ENCODE measurements at regions not wholly inside any gene's neighbourhood (a gene's known extent, or its start where the extent isn't known, plus 50 kb on each side); places are given as distances from the start of the nearest gene placed in this dataset.

DNA sequence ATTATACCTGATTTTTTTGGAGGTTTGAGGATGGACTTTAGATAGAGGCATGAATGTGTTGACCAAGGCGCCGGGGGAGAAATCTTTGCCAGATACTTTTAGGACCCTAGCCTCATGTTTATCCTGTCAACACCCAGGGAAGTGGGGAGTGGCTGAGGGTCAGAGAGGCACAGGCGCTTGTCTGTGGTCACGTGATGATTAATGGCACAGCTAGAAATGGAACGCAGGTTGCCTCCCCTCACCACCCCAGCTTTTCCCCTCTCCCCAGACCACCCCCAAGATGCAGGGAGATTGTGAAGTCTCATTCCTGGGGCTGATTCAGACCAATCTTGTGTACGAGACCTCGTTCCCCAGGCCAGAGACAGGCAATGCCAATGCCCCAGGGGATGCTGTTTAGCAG lies 218.4 kb upstream of the LINGO1 start:
- Mint-ChIP-seq H3K4me3 (no peak overlapping the region), H3K27ac (no peak overlapping the region)
- DNase-seq = no peak

GRCh38 chr15:77846986-77847385 lies 214.3 kb upstream of the LINGO1 start:
- H3K9me3 Mint-ChIP-seq = peaks cover 9 to 19% (median 14%) of the 10 kb centered on the region in 5 donors
- H3K4me1 ChIP-seq (ENCODE audit: insufficient read depth, low read length) = no peaks in the 10 kb centered on the region
- peaks cover 0 to 3% (median 3%) of the 10 kb centered on the region in 3 donors for H3K36me3 Mint-ChIP-seq
- POLR2A ChIA-PET = no interaction called here
- peaks cover 12 to 57% of the 10 kb centered on the region in 2 donors for H3K27me3 Mint-ChIP-seq
- no peaks in the 10 kb centered on the region for H3K4me1 Mint-ChIP-seq
- no peak overlapping the region for H3K27ac ChIP-seq (ENCODE audit: low read depth, low read length)
- H3K9me3 ChIP-seq (ENCODE audit: low read length) = no peaks in the 10 kb centered on the region
- H3K27me3 ChIP-seq (ENCODE audit: insufficient read depth, low read length, poor library complexity, severe bottlenecking) = no peaks in the 10 kb centered on the region
- no peak overlapping the region for H3K27ac Mint-ChIP-seq
- H3K36me3 ChIP-seq (ENCODE audit: insufficient read depth, low read length) = no peaks in the 10 kb centered on the region
- CTCF ChIA-PET = no interaction called here
- no peak for DNase-seq
- H3K4me3 ChIP-seq (ENCODE audit: low read length) = no peak overlapping the region
- no peak overlapping the region for H3K4me3 Mint-ChIP-seq

More for the DNA sequence above, 218.4 kb upstream of the LINGO1 start:
- Histone ChIP-seq H3K9me3 (ENCODE audit: low read length) (no peaks in the 10 kb centered on the region), H3K36me3 (ENCODE audit: insufficient read depth, low read length) (no peaks in the 10 kb centered on the region), H3K4me3 (ENCODE audit: low read length) (no peak overlapping the region), H3K27ac (ENCODE audit: low read depth, low read length) (no peak overlapping the region), H3K4me1 (ENCODE audit: insufficient read depth, low read length) (no peaks in the 10 kb centered on the region), H3K27me3 (ENCODE audit: insufficient read depth, low read length, poor library complexity, severe bottlenecking) (no peaks in the 10 kb centered on the region)
- CTCF ChIA-PET = no interaction called here
- H3K4me1 Mint-ChIP-seq = no peaks in the 10 kb centered on the region
- H3K36me3 Mint-ChIP-seq = peaks cover 0 to 3% (median 0%) of the 10 kb centered on the region in 3 donors
- peaks cover 12 to 56% of the 10 kb centered on the region in 2 donors for H3K27me3 Mint-ChIP-seq
- peaks cover 3 to 9% (median 6%) of the 10 kb centered on the region in 5 donors for H3K9me3 Mint-ChIP-seq
- POLR2A ChIA-PET = no interaction called here

GRCh38 chr15:77846360-77846759 lies 213.6 kb upstream of the LINGO1 start:
- no peaks in the 10 kb centered on the region for H3K9me3 ChIP-seq (ENCODE audit: low read length)
- no peaks in the 10 kb centered on the region for H3K36me3 ChIP-seq (ENCODE audit: insufficient read depth, low read length)
- Mint-ChIP-seq H3K36me3 (peaks cover 0 to 3% (median 3%) of the 10 kb centered on the region in 3 donors), H3K9me3 (peaks cover 9 to 19% (median 14%) of the 10 kb centered on the region in 5 donors), H3K4me1 (no peaks in the 10 kb centered on the region), H3K4me3 (no peak overlapping the region), H3K27me3 (peaks cover 14 to 52% of the 10 kb centered on the region in 2 donors), H3K27ac (no peak overlapping the region)
- H3K4me1 ChIP-seq (ENCODE audit: insufficient read depth, low read length) = no peaks in the 10 kb centered on the region
- ChIA-PET POLR2A (interaction anchor here (0.7 kb wide), 1 partner anchor 1109 kb away, joined by 3 read pairs; no protein-coding TSS in a partner anchor), CTCF (no interaction called here)
- H3K27me3 ChIP-seq (ENCODE audit: insufficient read depth, low read length, poor library complexity, severe bottlenecking) = no peaks in the 10 kb centered on the region
- H3K27ac ChIP-seq (ENCODE audit: low read depth, low read length) = no peak overlapping the region
- H3K4me3 ChIP-seq (ENCODE audit: low read length) = no peak overlapping the region
- DNase-seq = no peak

GRCh38 chr15:77844798-77845446 lies 212.2 kb upstream of the LINGO1 start:
- Mint-ChIP-seq H3K36me3 (peaks cover 0 to 3% (median 3%) of the 10 kb centered on the region in 3 donors), H3K4me3 (no peak overlapping the region), H3K27me3 (peaks cover 16 to 56% of the 10 kb centered on the region in 2 donors), H3K4me1 (no peaks in the 10 kb centered on the region), H3K27ac (no peak overlapping the region), H3K9me3 (peaks cover 7 to 15% (median 9%) of the 10 kb centered on the region in 5 donors)
- Histone ChIP-seq H3K9me3 (ENCODE audit: low read length) (no peaks in the 10 kb centered on the region), H3K4me3 (ENCODE audit: low read length) (no peak overlapping the region), H3K36me3 (ENCODE audit: insufficient read depth, low read length) (no peaks in the 10 kb centered on the region), H3K27ac (ENCODE audit: low read depth, low read length) (no peak overlapping the region), H3K4me1 (ENCODE audit: insufficient read depth, low read length) (no peaks in the 10 kb centered on the region), H3K27me3 (ENCODE audit: insufficient read depth, low read length, poor library complexity, severe bottlenecking) (no peaks in the 10 kb centered on the region)
- POLR2A ChIA-PET = no interaction called here
- CTCF ChIA-PET = no interaction called here
- no peak for DNase-seq

GRCh38 chr15:77843546-77843945 lies 210.8 kb upstream of the LINGO1 start:
- DNase-seq = no peak
- no peaks in the 10 kb centered on the region for H3K36me3 ChIP-seq (ENCODE audit: insufficient read depth, low read length)
- no peaks in the 10 kb centered on the region for H3K4me1 Mint-ChIP-seq
- no peaks in the 10 kb centered on the region for H3K4me1 ChIP-seq (ENCODE audit: insufficient read depth, low read length)
- peaks cover 17 to 60% of the 10 kb centered on the region in 2 donors for H3K27me3 Mint-ChIP-seq
- H3K4me3 ChIP-seq (ENCODE audit: low read length) = no peak overlapping the region
- no peak overlapping the region for H3K4me3 Mint-ChIP-seq
- no peaks in the 10 kb centered on the region for H3K9me3 ChIP-seq (ENCODE audit: low read length)
- H3K27ac ChIP-seq (ENCODE audit: low read depth, low read length) = no peak overlapping the region
- peaks cover 0 to 3% (median 3%) of the 10 kb centered on the region in 3 donors for H3K36me3 Mint-ChIP-seq
- peaks cover 6 to 11% (median 7%) of the 10 kb centered on the region in 5 donors for H3K9me3 Mint-ChIP-seq
- no peaks in the 10 kb centered on the region for H3K27me3 ChIP-seq (ENCODE audit: insufficient read depth, low read length, poor library complexity, severe bottlenecking)
- H3K27ac Mint-ChIP-seq = no peak overlapping the region
- ChIA-PET CTCF (no interaction called here), POLR2A (no interaction called here)

DNA sequence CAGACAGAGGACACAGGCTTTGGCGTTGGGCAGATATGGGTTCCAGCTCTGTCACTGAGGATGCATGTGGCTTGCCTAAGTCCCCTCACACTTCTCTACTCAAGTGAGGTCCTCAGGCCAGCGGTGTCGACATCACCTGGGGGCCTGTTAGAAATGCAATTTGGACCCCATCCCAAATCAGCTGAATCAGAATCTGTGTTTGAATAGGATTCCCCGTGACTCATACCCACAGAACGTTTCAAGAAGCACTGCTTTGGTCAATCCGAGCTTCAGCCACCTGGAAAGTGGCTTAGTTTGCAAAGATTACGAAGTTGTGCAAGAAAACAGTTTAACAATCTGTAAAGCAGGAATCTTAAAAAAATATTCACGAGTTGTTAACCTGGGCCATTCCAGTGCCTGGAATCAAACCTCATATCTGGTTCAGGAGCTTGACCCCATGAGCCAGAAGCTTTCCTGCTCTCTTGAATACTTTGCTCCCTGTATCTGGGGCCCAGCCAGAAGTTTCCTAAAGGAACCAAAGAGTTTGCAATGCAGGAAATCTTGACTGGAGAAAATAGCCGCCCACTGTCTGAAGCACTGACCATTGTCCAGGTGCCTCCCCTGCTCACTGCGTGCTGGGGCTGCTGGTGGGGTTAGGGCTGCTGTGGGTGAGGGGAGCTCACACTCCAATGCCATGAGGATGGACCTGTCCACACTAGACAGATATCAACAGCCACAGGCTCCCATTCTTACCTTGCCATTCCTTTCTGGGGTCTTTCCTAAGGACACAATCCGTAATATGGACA lies 208.5 kb upstream of the LINGO1 start:
- Histone ChIP-seq H3K27me3 (ENCODE audit: insufficient read depth, low read length, poor library complexity, severe bottlenecking) (no peaks in the 10 kb centered on the region), H3K36me3 (ENCODE audit: insufficient read depth, low read length) (no peaks in the 10 kb centered on the region), H3K4me3 (ENCODE audit: low read length) (no peak overlapping the region), H3K4me1 (ENCODE audit: insufficient read depth, low read length) (no peaks in the 10 kb centered on the region), H3K27ac (ENCODE audit: low read depth, low read length) (no peak overlapping the region), H3K9me3 (ENCODE audit: low read length) (no peaks in the 10 kb centered on the region)
- H3K9me3 Mint-ChIP-seq = peaks cover 5 to 10% (median 7%) of the 10 kb centered on the region in 5 donors
- no peaks in the 10 kb centered on the region for H3K4me1 Mint-ChIP-seq
- ChIA-PET CTCF (no interaction called here), POLR2A (no interaction called here)
- no peak overlapping the region for H3K4me3 Mint-ChIP-seq
- peaks cover 14 to 54% of the 10 kb centered on the region in 2 donors for H3K27me3 Mint-ChIP-seq
- H3K36me3 Mint-ChIP-seq = peaks cover 0 to 3% (median 0%) of the 10 kb centered on the region in 3 donors
- no peak for DNase-seq
- H3K27ac Mint-ChIP-seq = no peak overlapping the region

- Mint-ChIP-seq H3K4me3 (peak overlapping the region in 1 of 7 donors; percentile 40), H3K9me3 (peaks cover 5 to 10% (median 7%) of the 10 kb centered on the region in 5 donors), H3K4me1 (no peaks in the 10 kb centered on the region), H3K36me3 (peaks cover 0 to 3% (median 0%) of the 10 kb centered on the region in 3 donors), H3K27me3 (peaks cover 15 to 55% of the 10 kb centered on the region in 2 donors), H3K27ac (no peak overlapping the region)
- Histone ChIP-seq H3K36me3 (ENCODE audit: insufficient read depth, low read length) (no peaks in the 10 kb centered on the region), H3K27me3 (ENCODE audit: insufficient read depth, low read length, poor library complexity, severe bottlenecking) (no peaks in the 10 kb centered on the region), H3K4me1 (ENCODE audit: insufficient read depth, low read length) (no peaks in the 10 kb centered on the region), H3K9me3 (ENCODE audit: low read length) (no peaks in the 10 kb centered on the region), H3K4me3 (ENCODE audit: low read length) (no peak overlapping the region), H3K27ac (ENCODE audit: low read depth, low read length) (no peak overlapping the region)
- ChIA-PET CTCF (no interaction called here), POLR2A (interaction anchor here (0.7 kb wide), 1 partner anchor 18 kb away, joined by 5 read pairs; no protein-coding TSS in a partner anchor)
- DNase-seq = no peak
Measured at GRCh38 chr15:77839970-77840905, 207.5 kb upstream of the LINGO1 start.

All from CD8-positive, alpha-beta memory T cell (primary cell).